NCI-H1930 (cell line): ENCODE measurements at regions not wholly inside any gene's neighbourhood (a gene's known extent, or its start where the extent isn't known, plus 50 kb on each side); places are given as distances from the start of the nearest gene placed in this dataset.

Experiments used
- DNase-seq, 2 experiments: peaks; one replicate each; lab custom pipeline; 2025; lab: John Stamatoyannopoulos, UW

DNA sequence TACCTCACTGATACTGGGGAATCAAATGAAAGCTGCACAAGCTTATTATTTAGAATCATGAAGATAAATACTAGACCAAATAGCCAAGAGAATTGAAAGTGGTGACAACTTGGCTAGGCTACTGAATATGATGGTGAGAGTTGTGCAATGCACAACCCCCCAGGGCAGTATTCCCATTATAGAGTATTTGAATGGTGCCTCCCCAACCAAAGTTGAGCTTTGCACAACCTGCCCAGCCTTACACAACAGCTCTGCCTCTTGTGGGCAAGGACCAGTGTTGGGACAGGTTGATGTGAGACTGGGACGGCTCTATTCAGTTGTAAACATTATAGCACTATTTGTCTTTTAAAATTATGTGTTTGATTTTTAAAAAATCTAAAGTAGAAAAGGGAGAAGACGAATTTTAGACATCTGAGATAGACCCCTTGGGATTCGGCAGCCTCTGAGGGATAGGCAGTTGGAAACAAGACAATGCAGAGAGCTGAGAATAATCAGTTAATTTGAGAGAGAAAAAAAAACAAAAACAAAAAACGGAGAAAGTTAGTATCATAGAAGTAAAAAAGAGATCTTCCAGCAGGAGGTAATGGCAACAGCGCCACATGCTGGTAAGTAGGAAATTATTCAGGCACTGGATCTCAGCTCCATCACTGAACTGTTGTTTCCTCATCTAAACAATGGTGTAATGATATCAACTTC is 91.0 kb upstream of the KCNA3 start:
- peak; percentile 1 to 25 for DNase-seq

GRCh38 chr1:110763149-110763548 is 88.4 kb upstream of the KCNA3 start:
- DNase-seq, result no peak

- no peak for DNase-seq
Observed at GRCh38 chr1:110760321-110760720, 85.6 kb upstream of the KCNA3 start.

GRCh38 chr1:110756506-110756905 is 81.8 kb upstream of the KCNA3 start:
- DNase-seq, result no peak

GRCh38 chr1:110752941-110753725 is 78.4 kb upstream of the KCNA3 start:
- no peak for DNase-seq

DNA sequence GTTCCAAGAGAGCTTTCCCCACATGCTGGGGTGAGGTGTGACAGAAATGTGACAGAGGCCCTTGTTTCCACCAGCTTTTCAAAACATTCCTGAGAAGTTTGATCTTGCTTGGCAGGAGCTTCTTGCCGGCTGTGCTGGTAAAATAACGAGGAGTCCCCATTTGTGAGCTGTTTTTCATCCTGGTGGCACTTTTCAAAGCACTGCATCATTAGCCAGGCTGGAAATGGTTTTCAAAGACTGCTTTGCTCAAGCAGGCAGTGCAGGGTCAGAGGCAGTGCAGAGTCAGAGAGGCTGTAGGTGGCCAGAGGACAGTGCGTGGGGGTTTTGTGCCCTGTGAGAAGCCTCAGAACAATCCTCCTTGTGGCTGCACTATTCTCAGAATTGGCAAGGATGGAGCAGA is 75.8 kb upstream of the KCNA3 start:
- no peak for DNase-seq

DNA sequence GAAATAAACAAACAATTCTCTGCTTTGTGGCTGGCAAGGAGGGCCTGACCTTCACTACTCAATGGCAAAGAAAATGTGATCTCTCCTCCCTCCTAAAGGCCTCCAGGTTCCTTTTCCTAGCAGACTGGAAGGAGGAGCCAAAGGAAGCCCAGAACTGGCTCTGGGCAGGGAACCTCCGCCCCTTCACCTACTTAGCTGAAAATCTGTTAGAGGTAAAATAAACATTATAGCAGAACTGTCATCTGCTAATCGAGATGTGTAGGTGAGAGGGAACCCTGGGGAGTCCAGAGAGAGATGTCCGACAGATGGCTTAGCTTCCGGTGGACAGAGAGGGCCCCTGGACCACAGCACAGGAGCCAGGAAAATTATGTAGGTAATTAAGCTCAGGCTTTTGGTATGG is 75.2 kb upstream of the KCNA3 start:
- DNase-seq, result no peak

- DNase-seq, result no peak
Observed at GRCh38 chr1:110746644-110747259, 72.0 kb upstream of the KCNA3 start.

DNA sequence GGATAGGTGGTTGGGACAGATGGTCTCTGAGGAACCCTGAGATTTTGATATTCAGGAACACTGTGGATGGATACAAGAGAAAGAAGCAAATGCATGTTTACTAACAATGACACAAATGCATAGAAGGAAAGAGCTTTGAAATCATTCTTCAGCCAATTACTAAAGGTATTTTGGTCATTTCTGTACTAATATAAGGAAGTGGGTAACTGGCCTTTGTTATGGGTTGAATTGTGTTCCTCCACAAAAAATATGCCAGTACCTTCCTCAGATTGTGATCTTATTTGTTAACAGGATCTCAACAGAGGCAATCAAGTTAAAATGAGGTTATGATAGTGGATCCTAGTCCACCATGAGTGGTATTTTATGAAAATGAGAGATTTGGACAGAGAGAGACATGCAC is 68.7 kb upstream of the KCNA3 start:
- DNase-seq, result no peak

- no peak for DNase-seq
Observed at GRCh38 chr1:110736900-110737605, 62.3 kb upstream of the KCNA3 start.

DNA sequence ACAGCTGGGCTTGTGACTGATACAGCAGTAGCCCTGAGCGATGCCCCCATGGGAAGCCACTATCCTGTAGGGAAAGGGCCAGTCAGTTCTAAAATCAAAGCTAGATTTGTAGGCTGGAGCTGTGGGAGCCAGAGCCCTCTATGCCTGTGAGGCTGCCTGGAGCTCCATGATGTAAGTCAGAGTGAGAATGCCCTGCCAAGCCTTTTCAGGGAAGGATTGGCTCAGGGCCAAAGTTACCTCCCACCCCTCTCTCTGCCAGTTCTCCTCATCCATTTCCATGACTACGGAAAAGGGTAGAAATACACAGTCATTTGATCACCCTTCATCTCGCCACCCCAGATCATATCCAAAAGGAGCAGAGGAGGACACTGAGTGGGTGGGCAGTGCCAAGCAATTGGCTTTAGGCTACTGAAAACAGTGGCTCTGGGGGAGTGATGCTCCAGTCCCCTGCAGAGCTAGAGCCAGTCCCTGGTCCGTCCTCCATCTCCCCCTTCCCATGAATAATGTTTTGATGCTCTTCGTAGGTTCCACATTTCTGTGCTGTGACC is 59.5 kb upstream of the KCNA3 start:
- no peak for DNase-seq

DNA sequence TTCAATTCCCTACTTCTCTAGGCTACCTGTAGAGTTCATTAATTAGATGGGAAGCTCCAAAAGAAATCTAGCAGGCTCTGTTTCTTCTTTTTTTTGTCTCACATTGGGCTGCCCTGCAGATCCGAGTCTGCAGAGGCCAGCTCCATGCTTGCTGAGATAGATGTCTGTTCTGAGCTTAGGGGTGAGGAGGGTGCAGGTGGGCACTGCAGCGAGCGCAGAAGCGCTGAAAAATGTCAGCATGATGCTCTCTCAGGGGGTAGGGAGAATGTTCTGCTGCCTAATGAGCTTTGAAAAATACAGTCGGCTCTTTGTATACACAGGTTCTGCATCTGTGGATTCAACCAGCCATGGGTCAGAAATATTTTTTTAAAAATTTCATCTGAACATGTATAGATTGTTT is 56.8 kb upstream of the KCNA3 start:
- no peak for DNase-seq

GRCh38 chr1:110728388-110729001 is 53.8 kb upstream of the KCNA3 start:
- DNase-seq, result no peak

DNA sequence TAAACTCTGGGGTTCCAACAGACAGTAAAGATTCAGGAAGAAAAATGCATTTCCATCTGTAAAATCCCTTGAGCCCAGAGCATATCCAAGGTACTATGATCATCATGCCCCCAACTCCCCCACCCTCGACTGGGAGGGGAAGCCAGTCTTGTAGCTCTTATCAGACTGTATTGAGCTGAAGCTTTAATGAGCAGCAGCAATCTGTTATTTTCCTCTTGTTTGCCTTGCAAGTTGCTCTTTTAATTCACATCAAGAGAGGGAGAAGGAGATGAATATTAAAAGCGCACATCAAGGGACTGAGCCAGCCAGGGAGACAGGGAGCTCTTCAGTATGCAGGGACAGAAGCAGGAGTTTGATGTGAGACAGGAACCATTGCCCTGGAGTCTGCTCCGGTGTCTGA is 52.5 kb upstream of the KCNA3 start:
- DNase-seq, result no peak

GRCh38 chr1:110726755-110727154 is 52.0 kb upstream of the KCNA3 start:
- DNase-seq, result no peak
